ENCODE measurements at regions not wholly inside any gene's neighbourhood (a gene's known extent, or its start where the extent isn't known, plus 50 kb on each side); places are given as distances from the start of the nearest gene placed in this dataset.

DNA sequence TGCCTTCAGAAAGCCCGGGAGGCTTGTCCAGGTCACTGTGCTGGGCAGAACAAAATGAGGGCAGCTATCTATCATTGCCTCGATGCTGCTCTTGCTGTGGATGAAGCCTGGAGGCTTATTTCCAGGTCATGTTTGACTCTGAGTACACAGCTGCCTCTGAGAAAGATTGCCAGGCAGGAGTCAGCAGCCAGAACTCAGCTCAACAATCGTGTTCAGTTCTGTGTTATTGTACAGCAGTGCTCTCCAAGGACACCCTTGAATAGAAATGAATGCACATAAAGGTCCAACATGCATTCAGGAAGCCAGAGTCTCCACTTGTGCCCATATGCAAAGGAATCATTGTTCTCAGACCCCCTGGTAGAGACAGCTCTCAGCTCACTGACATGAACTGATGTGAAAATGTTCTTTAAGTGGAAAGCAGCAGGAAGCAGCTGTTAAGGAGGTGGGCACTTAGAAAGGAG lies 61.7 kb upstream of the ZFR start:
- H3K27ac ChIP-seq (ENCODE audit: low read length), result no peak overlapping the region
- no peak overlapping the region for H3K4me3 ChIP-seq (ENCODE audit: low read depth in 2 of 2, low read length in 2 of 2)
- BruUV-seq (replicated peaks), result no TSS peak
- intact Hi-C loops (cut with micrococcal nuclease; ENCODE audit: unreplicated experiment), result no loop called here
- POLR2A ChIA-PET, result no interaction called here
- ATAC-seq, result no peak
- TF ChIP-seq REST (IDR thresholded peaks at IDR 0.05; ENCODE audit: insufficient read depth in 1 of 2, low read depth in 2 of 2, low read length in 1 of 2), result no peak
- no peak for TF ChIP-seq SIN3A (IDR thresholded peaks at IDR 0.05; ENCODE audit: borderline replicate concordance, insufficient read depth, low read depth, low read length)
- no peak for TF ChIP-seq TCF7L2 (IDR thresholded peaks at IDR 0.05; ENCODE audit: low read depth, low read length)
- no peak for TF ChIP-seq POLR2AphosphoS5 (IDR thresholded peaks at IDR 0.05; ENCODE audit: low read depth, low read length)
- TF ChIP-seq, protein P1, sequence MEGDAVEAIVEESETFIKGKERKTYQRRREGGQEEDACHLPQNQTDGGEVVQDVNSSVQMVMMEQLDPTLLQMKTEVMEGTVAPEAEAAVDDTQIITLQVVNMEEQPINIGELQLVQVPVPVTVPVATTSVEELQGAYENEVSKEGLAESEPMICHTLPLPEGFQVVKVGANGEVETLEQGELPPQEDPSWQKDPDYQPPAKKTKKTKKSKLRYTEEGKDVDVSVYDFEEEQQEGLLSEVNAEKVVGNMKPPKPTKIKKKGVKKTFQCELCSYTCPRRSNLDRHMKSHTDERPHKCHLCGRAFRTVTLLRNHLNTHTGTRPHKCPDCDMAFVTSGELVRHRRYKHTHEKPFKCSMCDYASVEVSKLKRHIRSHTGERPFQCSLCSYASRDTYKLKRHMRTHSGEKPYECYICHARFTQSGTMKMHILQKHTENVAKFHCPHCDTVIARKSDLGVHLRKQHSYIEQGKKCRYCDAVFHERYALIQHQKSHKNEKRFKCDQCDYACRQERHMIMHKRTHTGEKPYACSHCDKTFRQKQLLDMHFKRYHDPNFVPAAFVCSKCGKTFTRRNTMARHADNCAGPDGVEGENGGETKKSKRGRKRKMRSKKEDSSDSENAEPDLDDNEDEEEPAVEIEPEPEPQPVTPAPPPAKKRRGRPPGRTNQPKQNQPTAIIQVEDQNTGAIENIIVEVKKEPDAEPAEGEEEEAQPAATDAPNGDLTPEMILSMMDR (IDR thresholded peaks at IDR 0.05), result no peak
- no peaks in the 10 kb centered on the region for H3K36me3 ChIP-seq (ENCODE audit: control insufficient read depth, insufficient read depth, low read length)
- CTCF ChIA-PET, result no interaction called here
- H3K27me3 ChIP-seq (ENCODE audit: control insufficient read depth, insufficient read depth, low read length), result peaks cover 4% of the 10 kb centered on the region; the same call in 1 of the 2 replicates
- no peak for DNase-seq (ENCODE audit: low read depth, low spot score)
- H3K4me1 ChIP-seq (ENCODE audit: control insufficient read depth, insufficient read depth, low read length), result no peaks in the 10 kb centered on the region
- H3K9me3 ChIP-seq (ENCODE audit: control insufficient read depth, insufficient read depth, low read depth, low read length), result no peaks in the 10 kb centered on the region
- in situ Hi-C loops (cut with HindIII; ENCODE audit: low pct_unique_long_range_greater_than_20kb, low sequenced_read_pairs), result no loop called here

GRCh38 chr5:32505756-32506155 lies 61.2 kb upstream of the ZFR start:
- Histone ChIP-seq H3K4me3 (ENCODE audit: low read depth in 2 of 2, low read length in 2 of 2) (no peak overlapping the region), H3K27ac (ENCODE audit: low read length) (no peak overlapping the region), H3K36me3 (ENCODE audit: control insufficient read depth, insufficient read depth, low read length) (no peaks in the 10 kb centered on the region), H3K27me3 (ENCODE audit: control insufficient read depth, insufficient read depth, low read length) (peaks cover 4% of the 10 kb centered on the region; the same call in 1 of the 2 replicates), H3K4me1 (ENCODE audit: control insufficient read depth, insufficient read depth, low read length) (no peaks in the 10 kb centered on the region), H3K9me3 (ENCODE audit: control insufficient read depth, insufficient read depth, low read depth, low read length) (no peaks in the 10 kb centered on the region)
- CTCF ChIA-PET, result no interaction called here
- POLR2A ChIA-PET, result no interaction called here
- in situ Hi-C loops (cut with HindIII; ENCODE audit: low pct_unique_long_range_greater_than_20kb, low sequenced_read_pairs) (no loop called here), intact Hi-C loops (cut with micrococcal nuclease; ENCODE audit: unreplicated experiment) (no loop called here)
- BruUV-seq (replicated peaks), result no TSS peak
- no peak for ATAC-seq
- TF ChIP-seq SIN3A (IDR thresholded peaks at IDR 0.05; ENCODE audit: borderline replicate concordance, insufficient read depth, low read depth, low read length), result no peak
- TF ChIP-seq TCF7L2 (IDR thresholded peaks at IDR 0.05; ENCODE audit: low read depth, low read length), result no peak
- no peak for TF ChIP-seq REST (IDR thresholded peaks at IDR 0.05; ENCODE audit: insufficient read depth in 1 of 2, low read depth in 2 of 2, low read length in 1 of 2)
- no peak for TF ChIP-seq POLR2AphosphoS5 (IDR thresholded peaks at IDR 0.05; ENCODE audit: low read depth, low read length)
- TF ChIP-seq, protein P1 (IDR thresholded peaks at IDR 0.05), result no peak
- DNase-seq (ENCODE audit: low read depth, low spot score), result no peak
